Naive B cell (primary cell): ENCODE measurements at regions not wholly inside any gene's neighbourhood (a gene's known extent, or its start where the extent isn't known, plus 50 kb on each side); places are given as distances from the start of the nearest gene placed in this dataset.

Experiments used
- ATAC-seq, 2 donors: fragments of 150-1000 bp; cut with Tn5 transposase; 2 replicates each; pipeline ENCODE4 v1.10.0; 2021; ENCODE audit warnings: low read depth in 2 of 2, mild to moderate bottlenecking in 2 of 2, moderate library complexity in 2 of 2
- DNase-seq: peaks from one replicate; pipeline ENCODE4 v3.0.0; 2022
- H3K27ac Mint-ChIP-seq, 6 donors: one replicate each; pipeline ENCODE4 v1.8.0; 2020 to 2022; ENCODE audit warnings: mild to moderate bottlenecking in 6 of 6, mixed read lengths in 6 of 6, moderate library complexity in 5 of 6, inconsistent platforms in 2 of 6
- H3K27me3 Mint-ChIP-seq, 3 donors: one replicate each; pipeline ENCODE4 v1.8.0; 2021 to 2022; ENCODE audit warnings: mixed read lengths in 3 of 3, mild to moderate bottlenecking in 1 of 3
- H3K36me3 Mint-ChIP-seq, 2 donors: one replicate each; pipeline ENCODE4 v1.8.0; 2020 to 2022; ENCODE audit warnings: mixed read lengths in 2 of 2, inconsistent platforms in 1 of 2, mild to moderate bottlenecking in 1 of 2
- H3K4me1 Mint-ChIP-seq, 3 donors: one replicate each; pipeline ENCODE4 v1.8.0; 2020 to 2022; ENCODE audit warnings: mixed read lengths in 3 of 3, inconsistent platforms in 1 of 3, mild to moderate bottlenecking in 1 of 3, moderate library complexity in 1 of 3
- H3K4me3 Mint-ChIP-seq, 8 donors: one replicate each; pipeline ENCODE4 v1.8.0; 2020 to 2022; ENCODE audit warnings: mild to moderate bottlenecking in 8 of 8, mixed read lengths in 8 of 8, moderate library complexity in 8 of 8, inconsistent platforms in 2 of 8
- H3K9me3 Mint-ChIP-seq, 7 donors: one replicate each; pipeline ENCODE4 v1.8.0; 2020 to 2022; ENCODE audit warnings: mixed read lengths in 7 of 7, mild to moderate bottlenecking in 5 of 7, inconsistent platforms in 2 of 7, moderate library complexity in 1 of 7

- Mint-ChIP-seq H3K36me3 (no peaks in the 10 kb centered on the region), H3K4me3 (peak overlapping the region; percentile 22 to 97 (median 85)), H3K4me1 (peaks cover 9 to 24% (median 18%) of the 10 kb centered on the region in 3 donors), H3K9me3 (no peaks in the 10 kb centered on the region), H3K27me3 (peaks cover 3 to 7% (median 6%) of the 10 kb centered on the region in 3 donors), H3K27ac (peak overlapping the region in 2 of 6 donors; percentile 38 to 90)
- ATAC-seq = no peak
- DNase-seq = no peak
These were observed 124.6 kb downstream of the FOXB1 start for GRCh38 chr15:60128710-60129109.

GRCh38 chr15:60130398-60130797 is 126.3 kb downstream of the FOXB1 start:
- no peaks in the 10 kb centered on the region for H3K9me3 Mint-ChIP-seq
- H3K4me1 Mint-ChIP-seq = peaks cover 9 to 24% (median 18%) of the 10 kb centered on the region in 3 donors
- ATAC-seq = no peak
- H3K4me3 Mint-ChIP-seq = no peak overlapping the region
- H3K36me3 Mint-ChIP-seq = no peaks in the 10 kb centered on the region
- DNase-seq = no peak
- H3K27ac Mint-ChIP-seq = no peak overlapping the region
- peaks cover 16 to 23% (median 21%) of the 10 kb centered on the region in 3 donors for H3K27me3 Mint-ChIP-seq

GRCh38 chr15:60130821-60131220 is 126.7 kb downstream of the FOXB1 start:
- H3K4me1 Mint-ChIP-seq = peaks cover 9 to 24% (median 18%) of the 10 kb centered on the region in 3 donors
- DNase-seq = no peak

GRCh38 chr15:60134609-60135008 is 130.5 kb downstream of the FOXB1 start:
- no peak overlapping the region for H3K27ac Mint-ChIP-seq
- H3K4me1 Mint-ChIP-seq = no peaks in the 10 kb centered on the region
- no peaks in the 10 kb centered on the region for H3K36me3 Mint-ChIP-seq
- H3K4me3 Mint-ChIP-seq = peak overlapping the region in 1 of 8 donors; percentile 5
- H3K9me3 Mint-ChIP-seq = no peaks in the 10 kb centered on the region
- peaks cover 21 to 50% (median 32%) of the 10 kb centered on the region in 3 donors for H3K27me3 Mint-ChIP-seq
- DNase-seq = no peak
- no peak for ATAC-seq

More at GRCh38 chr15:60130821-60131220, 126.7 kb downstream of the FOXB1 start:
- no peak overlapping the region for H3K27ac Mint-ChIP-seq
- H3K4me3 Mint-ChIP-seq = no peak overlapping the region
- no peak for ATAC-seq
- no peaks in the 10 kb centered on the region for H3K36me3 Mint-ChIP-seq
- H3K9me3 Mint-ChIP-seq = no peaks in the 10 kb centered on the region
- H3K27me3 Mint-ChIP-seq = peaks cover 17 to 25% (median 21%) of the 10 kb centered on the region in 3 donors

GRCh38 chr15:60135961-60136360 is 131.8 kb downstream of the FOXB1 start:
- Mint-ChIP-seq H3K4me3 (no peak overlapping the region), H3K9me3 (no peaks in the 10 kb centered on the region), H3K27me3 (peaks cover 21 to 61% (median 32%) of the 10 kb centered on the region in 3 donors), H3K4me1 (no peaks in the 10 kb centered on the region), H3K36me3 (no peaks in the 10 kb centered on the region), H3K27ac (no peak overlapping the region)
- no peak for DNase-seq
- no peak for ATAC-seq

GRCh38 chr15:60137711-60138396 is 133.7 kb downstream of the FOXB1 start:
- no peaks in the 10 kb centered on the region for H3K36me3 Mint-ChIP-seq
- no peak overlapping the region for H3K27ac Mint-ChIP-seq
- H3K4me1 Mint-ChIP-seq = no peaks in the 10 kb centered on the region
- no peaks in the 10 kb centered on the region for H3K9me3 Mint-ChIP-seq
- H3K27me3 Mint-ChIP-seq = peaks cover 21 to 61% (median 34%) of the 10 kb centered on the region in 3 donors
- ATAC-seq = no peak
- no peak for DNase-seq
- H3K4me3 Mint-ChIP-seq = no peak overlapping the region

GRCh38 chr15:60138397-60138968 is 134.4 kb downstream of the FOXB1 start:
- no peaks in the 10 kb centered on the region for H3K36me3 Mint-ChIP-seq
- no peaks in the 10 kb centered on the region for H3K4me1 Mint-ChIP-seq
- no peak overlapping the region for H3K4me3 Mint-ChIP-seq
- H3K27me3 Mint-ChIP-seq = peaks cover 18 to 57% (median 35%) of the 10 kb centered on the region in 3 donors
- no peak overlapping the region for H3K27ac Mint-ChIP-seq
- no peak for DNase-seq
- no peak for ATAC-seq
- H3K9me3 Mint-ChIP-seq = no peaks in the 10 kb centered on the region

GRCh38 chr15:60152386-60152785 is 148.3 kb downstream of the FOXB1 start:
- peaks cover 32 to 45% (median 39%) of the 10 kb centered on the region in 3 donors for H3K27me3 Mint-ChIP-seq

GRCh38 chr15:60154764-60155325 is 150.7 kb downstream of the FOXB1 start:
- no peak for DNase-seq
- Mint-ChIP-seq H3K36me3 (no peaks in the 10 kb centered on the region), H3K9me3 (peaks cover 0 to 3% (median 0%) of the 10 kb centered on the region in 7 donors), H3K4me1 (no peaks in the 10 kb centered on the region), H3K27me3 (peaks cover 23 to 33% (median 30%) of the 10 kb centered on the region in 3 donors), H3K27ac (no peak overlapping the region), H3K4me3 (no peak overlapping the region)
- ATAC-seq = no peak

More at GRCh38 chr15:60152386-60152785, 148.3 kb downstream of the FOXB1 start:
- H3K36me3 Mint-ChIP-seq = no peaks in the 10 kb centered on the region
- H3K27ac Mint-ChIP-seq = no peak overlapping the region
- ATAC-seq (no peak), DNase-seq (no peak)
- no peaks in the 10 kb centered on the region for H3K9me3 Mint-ChIP-seq
- no peak overlapping the region for H3K4me3 Mint-ChIP-seq
- no peaks in the 10 kb centered on the region for H3K4me1 Mint-ChIP-seq

- Mint-ChIP-seq H3K9me3 (peaks cover 0 to 3% (median 0%) of the 10 kb centered on the region in 7 donors), H3K4me1 (no peaks in the 10 kb centered on the region), H3K27me3 (peaks cover 24 to 27% (median 25%) of the 10 kb centered on the region in 3 donors), H3K27ac (no peak overlapping the region), H3K4me3 (no peak overlapping the region), H3K36me3 (no peaks in the 10 kb centered on the region)
- no peak for ATAC-seq
- DNase-seq = no peak
These were observed 151.6 kb downstream of the FOXB1 start for GRCh38 chr15:60155661-60156060.

- Mint-ChIP-seq H3K9me3 (peaks cover 0 to 5% (median 2%) of the 10 kb centered on the region in 7 donors), H3K4me3 (no peak overlapping the region), H3K36me3 (no peaks in the 10 kb centered on the region), H3K27me3 (peaks cover 6 to 45% (median 41%) of the 10 kb centered on the region in 3 donors), H3K27ac (no peak overlapping the region), H3K4me1 (no peaks in the 10 kb centered on the region)
- no peak for ATAC-seq
- DNase-seq = no peak
These were observed 156.8 kb downstream of the FOXB1 start for GRCh38 chr15:60160909-60161308.

GRCh38 chr15:60161704-60162103 is 157.6 kb downstream of the FOXB1 start:
- Mint-ChIP-seq H3K27me3 (peaks cover 6 to 45% (median 41%) of the 10 kb centered on the region in 3 donors), H3K4me3 (no peak overlapping the region), H3K4me1 (no peaks in the 10 kb centered on the region), H3K36me3 (no peaks in the 10 kb centered on the region), H3K9me3 (peaks cover 0 to 5% (median 2%) of the 10 kb centered on the region in 7 donors), H3K27ac (no peak overlapping the region)
- ATAC-seq (no peak), DNase-seq (no peak)

GRCh38 chr15:60162251-60162967 is 158.3 kb downstream of the FOXB1 start:
- H3K4me3 Mint-ChIP-seq = no peak overlapping the region
- ATAC-seq (no peak), DNase-seq (no peak)
- H3K27ac Mint-ChIP-seq = no peak overlapping the region
- no peaks in the 10 kb centered on the region for H3K36me3 Mint-ChIP-seq
- no peaks in the 10 kb centered on the region for H3K4me1 Mint-ChIP-seq
- H3K27me3 Mint-ChIP-seq = peaks cover 6 to 45% (median 41%) of the 10 kb centered on the region in 3 donors
- peaks cover 0 to 5% (median 2%) of the 10 kb centered on the region in 7 donors for H3K9me3 Mint-ChIP-seq
